H1 (cell line): ENCODE measurements at regions not wholly inside any gene's neighbourhood (a gene's known extent, or its start where the extent isn't known, plus 50 kb on each side); places are given as distances from the start of the nearest gene placed in this dataset.

ENCODE experiments used
- CTCF ChIA-PET: fragments of 300-600 bp; sonication (Branson Sonifier 250); formaldehyde crosslinking; loops from one replicate; lab custom pipeline; 2021; ENCODE audit not compliant: partially characterized antibody; lab: Charles Lee
- POLR2A ChIA-PET: fragments of 300-600 bp; sonication (Branson Sonifier 250); formaldehyde crosslinking; loops from one replicate; lab custom pipeline; 2021; ENCODE audit warnings: inconsistent platforms; ENCODE audit not compliant: partially characterized antibody; lab: Charles Lee
- DNase-seq, 2 experiments: peaks; one replicate each; pipeline versions ENCODE4 v3.0.0 to v3.0.0-alpha.2; 2010 to 2022; ENCODE audit warnings: low spot score in 2 of 2, low read depth in 1 of 2, mixed read lengths in 1 of 2
- FAIRE-seq: peaks from 2 replicates; lab custom pipeline; 2011; peaks lifted over from hg19 to GRCh38; lab: Jason Lieb, UNC
- H2AFZ ChIP-seq: 2 replicates; pipeline ENCODE4 v1.8.1; 2012; ENCODE audit warnings: low read length, inconsistent platforms
- H2AK5ac ChIP-seq: 2 replicates; pipeline ENCODE4 v1.6.1; 2013; ENCODE audit warnings: low read depth, low read length
- H2BK120ac ChIP-seq: replicated peaks from 2 replicates; pipeline ENCODE3; 2013; ENCODE audit warnings: low read depth, low read length, inconsistent platforms
- H2BK12ac ChIP-seq: 2 replicates; pipeline ENCODE4 v1.6.1; 2013; ENCODE audit warnings: low read depth, low read length
- H2BK15ac ChIP-seq: 2 replicates; pipeline ENCODE4 v1.6.1; 2013; ENCODE audit warnings: low read length
- H2BK20ac ChIP-seq: 2 replicates; pipeline ENCODE4 v1.6.1; 2013; ENCODE audit warnings: low read length
- H2BK5ac ChIP-seq: 2 replicates; pipeline ENCODE4 v1.6.1; 2013; ENCODE audit warnings: low read depth, low read length
- H3K14ac ChIP-seq: 2 replicates; pipeline ENCODE4 v1.6.1; 2013; ENCODE audit warnings: inconsistent platforms; ENCODE audit not compliant: insufficient read length
- H3K18ac ChIP-seq: 2 replicates; pipeline ENCODE4 v1.6.1; 2013; ENCODE audit warnings: low read length; ENCODE audit errors: extremely low read depth
- H3K23ac ChIP-seq: 2 replicates; pipeline ENCODE4 v1.6.1; 2013; ENCODE audit warnings: inconsistent platforms; ENCODE audit not compliant: insufficient read length
- H3K23me2 ChIP-seq: 2 replicates; pipeline ENCODE4 v1.6.1; 2013; ENCODE audit warnings: low read depth, low read length
- H3K27ac ChIP-seq: 2 replicates; pipeline ENCODE4 v1.6.1; 2011; ENCODE audit warnings: low read depth, low read length, inconsistent platforms
- H3K27me3 ChIP-seq, 4 experiments: replicated peaks in 1 of 4; 1 replicate in 1 of 4; 2 replicates in 3 of 4; pipeline versions ENCODE4 v1.6.1 to v1.8.1; 2011 to 2013; ENCODE audit warnings: low read length in 3 of 4, mild to moderate bottlenecking in 3 of 4, inconsistent platforms in 2 of 4, mixed read lengths in 2 of 4, moderate library complexity in 1 of 4; ENCODE audit not compliant: control insufficient read depth in 3 of 4, insufficient read depth in 3 of 4; ENCODE audit errors: extremely low read depth in 1 of 4
- H3K36me3 ChIP-seq, 4 experiments: 2 replicates each; pipeline versions ENCODE4 v1.6.1 to v1.8.1; 2011 to 2013; ENCODE audit warnings: mild to moderate bottlenecking in 4 of 4, low read length in 3 of 4, moderate library complexity in 2 of 4, control low read depth in 1 of 4, inconsistent platforms in 1 of 4; ENCODE audit not compliant: insufficient read depth in 4 of 4, control insufficient read depth in 2 of 4
- H3K4ac ChIP-seq: replicated peaks from 2 replicates; pipeline ENCODE3; 2013; ENCODE audit warnings: low read length, low read depth, mixed read lengths, inconsistent platforms; ENCODE audit not compliant: insufficient read length
- H3K4me1 ChIP-seq, 4 experiments: replicated peaks in 1 of 4; 1 replicate in 1 of 4; 2 replicates in 3 of 4; pipeline versions ENCODE4 v1.6.1 to v1.8.1; 2011 to 2013; ENCODE audit warnings: low read length in 3 of 4, inconsistent platforms in 2 of 4, mixed read lengths in 1 of 4; ENCODE audit not compliant: insufficient read depth in 4 of 4, control insufficient read depth in 3 of 4
- H3K4me2 ChIP-seq, 2 experiments: 2 replicates each; pipeline versions ENCODE4 v1.6.1 to v1.8.1; 2011 to 2013; ENCODE audit warnings: low read depth in 2 of 2, low read length in 2 of 2, control low read depth in 1 of 2, inconsistent platforms in 1 of 2, mild to moderate bottlenecking in 1 of 2; ENCODE audit not compliant: insufficient read depth in 1 of 2
- H3K4me3 ChIP-seq, 4 experiments: fragments of 200-600, 300-600 bp in 1 of 4; sonication (generic), shearing (Covaris generic), sonication (Bioruptor Twin) in 1 of 4; 2 replicates each; pipeline versions ENCODE4 v1.5.1 to v1.8.1; 2011 to 2016; ENCODE audit warnings: low read length in 4 of 4, low read depth in 3 of 4, control low read depth in 2 of 4, inconsistent platforms in 2 of 4, mild to moderate bottlenecking in 2 of 4, mixed read lengths in 1 of 4, moderate library complexity in 1 of 4; ENCODE audit not compliant: insufficient read depth in 2 of 4; ENCODE audit errors: extremely low read depth in 1 of 4
- H3K56ac ChIP-seq: replicated peaks from 2 replicates; pipeline ENCODE3; 2013; ENCODE audit warnings: low read depth, mild to moderate bottlenecking, mixed read lengths, low read length, inconsistent platforms; ENCODE audit not compliant: insufficient read length
- H3K79me1 ChIP-seq: 2 replicates; pipeline ENCODE4 v1.6.1; 2013; ENCODE audit warnings: low read depth, low read length, control low read depth
- H3K79me2 ChIP-seq, 2 experiments: 2 replicates each; pipeline versions ENCODE4 v1.6.1 to v1.8.1; 2012 to 2013; ENCODE audit warnings: low read length in 2 of 2, mild to moderate bottlenecking in 2 of 2, inconsistent platforms in 1 of 2; ENCODE audit not compliant: insufficient read depth in 2 of 2, control insufficient read depth in 1 of 2
- H3K9ac ChIP-seq, 4 experiments: replicated peaks in 1 of 4; 1 replicate in 1 of 4; 2 replicates in 3 of 4; pipeline versions ENCODE4 v1.6.1 to v1.8.1; 2011 to 2013; ENCODE audit warnings: low read depth in 3 of 4, low read length in 3 of 4, control low read depth in 2 of 4, mild to moderate bottlenecking in 2 of 4, moderate library complexity in 2 of 4, inconsistent platforms in 1 of 4; ENCODE audit errors: extremely low read depth in 1 of 4
- H3K9me3 ChIP-seq, 2 experiments: 2 replicates each; pipeline versions ENCODE4 v1.6.1 to v1.8.1; 2012 to 2013; ENCODE audit warnings: mild to moderate bottlenecking in 2 of 2, moderate library complexity in 2 of 2, control low read depth in 1 of 2, inconsistent platforms in 1 of 2, low read depth in 1 of 2, low read length in 1 of 2, mixed read lengths in 1 of 2; ENCODE audit not compliant: insufficient read depth in 2 of 2
- H4K20me1 ChIP-seq, 2 experiments: replicated peaks in 1 of 2; 2 replicates each; pipeline versions ENCODE3 to v1.8.1; 2011 to 2013; ENCODE audit warnings: inconsistent platforms in 2 of 2, low read length in 2 of 2, mild to moderate bottlenecking in 1 of 2; ENCODE audit not compliant: insufficient read depth in 2 of 2, control insufficient read depth in 1 of 2
- H4K5ac ChIP-seq: 2 replicates; pipeline ENCODE4 v1.6.1; 2013; ENCODE audit warnings: low read length, low read depth, mixed read lengths, inconsistent platforms; ENCODE audit not compliant: insufficient read length
- H4K8ac ChIP-seq: 2 replicates; pipeline ENCODE4 v1.8.0; 2013; ENCODE audit warnings: mild to moderate bottlenecking, moderate library complexity, low read length, inconsistent platforms; ENCODE audit not compliant: insufficient read depth; ENCODE audit errors: extremely low read depth
- H4K91ac ChIP-seq: replicated peaks from 2 replicates; pipeline ENCODE3; 2013; ENCODE audit warnings: low read length, mixed read lengths, inconsistent platforms; ENCODE audit not compliant: insufficient read length
- KDM4A ChIP-seq: IDR thresholded peaks from one replicate; pipeline ENCODE4 v1.7.1; 2012; ENCODE audit warnings: low read depth, mild to moderate bottlenecking, moderate library complexity, low read length, inconsistent platforms; ENCODE audit not compliant: severe bottlenecking
- POLR2AphosphoS5 ChIP-seq: IDR thresholded peaks from 2 replicates; pipeline ENCODE4 v1.6.1; 2011; ENCODE audit warnings: low read depth, low read length
- WGBS, 2 experiments: shearing (Covaris generic) in 1 of 2; methylation state at CpG; one replicate each; pipeline versions ENCODE4 v1.1.6 to v1.1.7; 2013 to 2015; ENCODE audit warnings: low lambda C conversion rate in 2 of 2, mixed read lengths in 2 of 2, inconsistent platforms in 1 of 2, low coverage in 1 of 2, missing lambda C conversion rate in 1 of 2; ENCODE audit not compliant: insufficient replicate concordance in 2 of 2, insufficient coverage in 1 of 2, insufficient read length in 1 of 2; ENCODE audit errors: extremely low coverage in 1 of 2, missing lambda C conversion rate in 1 of 2; 5-methylcytosine and 5-hydroxymethylcytosine counted together

GRCh38 chr1:163927493-163927892 is 605.7 kb downstream of the NUF2 start:
- Histone ChIP-seq H3K23me2 (no peaks in the 10 kb centered on the region), H2BK15ac (no peak overlapping the region), H3K9me3 (no peaks in the 10 kb centered on the region), H3K4ac (no peak overlapping the region), H3K4me2 (no peak overlapping the region), H2AFZ (no peak overlapping the region), H2BK12ac (0 out of 2 replicates have a peak overlapping the region, but pooled peaks have one; percentile 53), H2BK20ac (no peak overlapping the region), H3K27me3 (no peaks in the 10 kb centered on the region), H2BK120ac (no peak overlapping the region), H4K5ac (no peak overlapping the region), H3K79me1 (no peaks in the 10 kb centered on the region), H3K27ac (no peak overlapping the region), H4K8ac (no peak overlapping the region), H2AK5ac (no peak overlapping the region), H3K36me3 (no peaks in the 10 kb centered on the region), H4K91ac (no peak overlapping the region), H3K4me3 (no peak overlapping the region), H3K18ac (no peak overlapping the region), H3K14ac (no peak overlapping the region), H3K9ac (no peak overlapping the region), H4K20me1 (no peaks in the 10 kb centered on the region), H3K23ac (no peak overlapping the region), H2BK5ac (no peak overlapping the region), H3K4me1 (0 out of 7 replicates have a peak, but pooled peaks cover 0 to 3% (median 0%) of the 10 kb centered on the region in 4 experiments), H3K79me2 (no peaks in the 10 kb centered on the region), H3K56ac (no peak overlapping the region)
- TF ChIP-seq POLR2AphosphoS5 (no peak), KDM4A (no peak)
- FAIRE-seq (no peak), DNase-seq (no peak)
- ChIA-PET POLR2A (no interaction called here), CTCF (no interaction called here)
- 90% methylated on average over 1 of the region's 1 CpG; no CpG with 5 or more reads in 1 of the 2 experiments for WGBS, 2 experiments
